ENCODE measurements at regions not wholly inside any gene's neighbourhood (a gene's known extent, or its start where the extent isn't known, plus 50 kb on each side); places are given as distances from the start of the nearest gene placed in this dataset.
"Not testable (repeated sequence)": the region's sequence is repeated elsewhere in the genome, so short reads cannot be mapped to it uniquely, and the experiment has no call there.

DNA sequence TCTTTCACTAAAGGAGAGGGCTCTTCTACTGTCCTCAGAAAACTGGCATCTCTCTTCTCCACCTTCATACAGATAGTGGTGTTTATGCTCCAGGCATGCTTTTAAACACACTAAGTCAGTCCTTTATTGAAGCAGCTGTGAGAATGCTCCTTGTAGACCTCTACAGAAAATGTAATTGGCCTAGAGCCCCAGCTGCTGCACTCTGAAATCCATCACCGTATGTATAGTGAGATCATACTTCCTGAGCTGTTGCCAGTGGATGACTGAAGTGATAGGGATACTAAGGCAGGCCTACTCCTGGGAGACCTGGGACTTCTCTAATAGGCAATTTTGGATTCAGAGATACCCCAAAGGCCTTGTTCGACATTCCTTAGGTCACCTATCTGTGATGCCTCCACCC is 535.4 kb downstream of the RPS29 start:
- no peak overlapping the region for H3K4me3 ChIP-seq (ENCODE audit: low read length)
- DNase-seq (ENCODE audit: low read depth) = no peak
- TF ChIP-seq, protein P1, sequence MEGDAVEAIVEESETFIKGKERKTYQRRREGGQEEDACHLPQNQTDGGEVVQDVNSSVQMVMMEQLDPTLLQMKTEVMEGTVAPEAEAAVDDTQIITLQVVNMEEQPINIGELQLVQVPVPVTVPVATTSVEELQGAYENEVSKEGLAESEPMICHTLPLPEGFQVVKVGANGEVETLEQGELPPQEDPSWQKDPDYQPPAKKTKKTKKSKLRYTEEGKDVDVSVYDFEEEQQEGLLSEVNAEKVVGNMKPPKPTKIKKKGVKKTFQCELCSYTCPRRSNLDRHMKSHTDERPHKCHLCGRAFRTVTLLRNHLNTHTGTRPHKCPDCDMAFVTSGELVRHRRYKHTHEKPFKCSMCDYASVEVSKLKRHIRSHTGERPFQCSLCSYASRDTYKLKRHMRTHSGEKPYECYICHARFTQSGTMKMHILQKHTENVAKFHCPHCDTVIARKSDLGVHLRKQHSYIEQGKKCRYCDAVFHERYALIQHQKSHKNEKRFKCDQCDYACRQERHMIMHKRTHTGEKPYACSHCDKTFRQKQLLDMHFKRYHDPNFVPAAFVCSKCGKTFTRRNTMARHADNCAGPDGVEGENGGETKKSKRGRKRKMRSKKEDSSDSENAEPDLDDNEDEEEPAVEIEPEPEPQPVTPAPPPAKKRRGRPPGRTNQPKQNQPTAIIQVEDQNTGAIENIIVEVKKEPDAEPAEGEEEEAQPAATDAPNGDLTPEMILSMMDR (IDR thresholded peaks at IDR 0.05; ENCODE audit: insufficient read depth, low read depth, low read length, missing control alignments) = no peak

DNA sequence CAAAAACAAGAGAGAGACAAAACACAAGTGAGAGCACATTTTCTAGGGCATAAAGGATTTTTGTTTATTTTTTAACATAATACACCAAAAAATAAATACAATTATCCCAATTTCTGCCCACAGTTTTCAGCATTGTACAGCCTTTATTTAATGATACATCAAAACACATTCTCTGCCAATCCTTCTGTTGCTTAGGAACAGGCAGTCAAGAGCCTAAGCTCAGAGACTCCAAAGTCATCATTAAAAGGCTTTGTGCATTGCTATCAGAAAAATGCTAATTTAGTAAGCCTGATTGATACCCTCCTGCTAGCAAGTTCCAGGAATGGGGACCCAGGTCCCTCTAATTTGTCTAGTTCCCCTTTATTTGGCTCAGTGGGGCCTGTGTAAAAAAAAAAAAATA is 536.5 kb downstream of the RPS29 start:
- no peak for DNase-seq (ENCODE audit: low read depth)
- TF ChIP-seq, protein P1 (IDR thresholded peaks at IDR 0.05; ENCODE audit: insufficient read depth, low read depth, low read length, missing control alignments) = no peak
- H3K4me3 ChIP-seq (ENCODE audit: low read length) = no peak overlapping the region

DNA sequence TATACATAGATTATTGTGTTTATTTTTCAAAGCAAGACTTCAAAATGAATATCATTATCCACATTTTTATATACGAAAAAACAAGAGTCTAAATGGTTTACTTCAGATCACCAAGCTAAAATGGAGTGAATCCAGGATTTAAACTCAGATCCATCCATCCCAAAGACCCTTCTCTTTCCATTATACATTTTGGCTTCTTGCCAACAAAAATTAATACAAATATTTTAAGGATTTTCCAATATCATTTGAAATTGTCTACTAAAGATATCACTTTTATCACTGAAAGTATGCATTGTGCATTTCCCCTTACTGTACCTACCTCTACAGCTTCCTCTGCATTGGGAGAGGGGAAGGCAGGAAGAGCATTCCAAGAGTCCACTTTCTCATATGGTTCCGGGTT is 541.2 kb downstream of the RPS29 start:
- DNase-seq (ENCODE audit: low read depth) = no peak
- TF ChIP-seq, protein P1 (IDR thresholded peaks at IDR 0.05; ENCODE audit: insufficient read depth, low read depth, low read length, missing control alignments) = no peak
- no peak overlapping the region for H3K4me3 ChIP-seq (ENCODE audit: low read length)

DNA sequence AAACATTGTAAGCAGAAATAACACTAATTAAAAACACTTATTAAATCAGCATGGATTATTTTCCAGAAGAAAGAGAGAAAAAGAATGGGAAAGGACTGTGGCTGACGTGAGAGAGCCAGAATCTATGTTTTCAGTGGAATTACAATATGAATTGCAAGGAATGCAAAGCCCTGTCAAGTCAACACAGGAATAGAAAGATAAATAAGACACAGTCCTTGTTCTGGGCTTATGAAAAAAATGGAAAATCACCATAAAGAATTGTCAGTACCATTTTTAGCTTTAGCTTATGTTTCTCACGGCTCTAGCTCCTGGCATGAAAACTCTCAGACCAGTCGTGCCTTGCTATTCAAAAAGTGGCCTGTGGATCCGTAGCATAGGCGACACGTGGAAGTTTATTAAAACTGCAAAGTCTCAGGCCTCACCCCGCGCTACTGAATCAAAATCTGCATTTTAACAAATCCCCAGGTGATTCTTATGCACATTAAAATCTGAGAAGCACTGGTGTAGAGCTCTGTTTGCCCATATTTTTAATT is 549.1 kb downstream of the RPS29 start:
- no peak for DNase-seq (ENCODE audit: low read depth)
- no peak overlapping the region for H3K4me3 ChIP-seq (ENCODE audit: low read length)

DNA sequence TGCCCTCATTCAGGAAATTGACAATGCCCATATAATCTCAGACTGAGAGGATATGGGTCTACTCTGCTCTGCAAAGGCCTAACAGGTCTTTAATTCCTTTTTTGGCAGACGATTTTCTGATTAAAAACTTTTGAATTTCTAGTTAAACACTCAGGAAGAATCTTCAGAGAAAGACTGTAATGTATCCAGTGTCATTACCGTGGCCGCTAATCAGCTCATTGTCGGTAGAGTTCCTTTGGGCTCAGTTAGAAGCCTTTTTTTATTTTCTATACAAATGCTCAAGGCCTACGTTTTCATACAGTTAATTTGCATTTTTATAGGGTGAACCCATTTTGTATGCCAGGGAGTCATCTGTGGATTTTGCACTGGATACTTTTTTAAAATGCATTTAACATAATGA is 549.9 kb downstream of the RPS29 start:
- H3K4me3 ChIP-seq (ENCODE audit: low read length) = no peak overlapping the region
- TF ChIP-seq, protein P1 (IDR thresholded peaks at IDR 0.05; ENCODE audit: insufficient read depth, low read depth, low read length, missing control alignments) = no peak
- DNase-seq (ENCODE audit: low read depth) = no peak

More for the DNA sequence above, 549.1 kb downstream of the RPS29 start:
- TF ChIP-seq, protein P1 (IDR thresholded peaks at IDR 0.05; ENCODE audit: insufficient read depth, low read depth, low read length, missing control alignments) = no peak

DNA sequence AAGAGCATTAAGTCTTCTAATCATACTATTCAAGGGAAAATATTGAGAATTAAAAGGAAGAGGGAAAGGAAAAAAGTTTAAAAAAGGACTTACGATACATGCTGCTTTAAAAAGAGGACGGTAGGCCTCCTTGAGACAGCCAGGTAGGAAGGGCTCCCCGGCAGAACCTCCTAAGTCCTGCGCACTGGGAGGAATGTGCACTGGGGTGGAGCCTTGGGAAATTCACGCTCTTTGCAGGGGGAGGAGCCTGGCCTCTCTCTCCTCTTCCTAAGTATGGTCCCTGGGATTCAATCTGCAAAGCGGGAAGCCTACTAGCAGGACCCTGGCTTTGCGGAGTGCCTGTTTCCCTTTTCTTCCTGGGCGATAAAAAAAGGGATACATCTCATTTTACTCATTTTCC is 553.0 kb downstream of the RPS29 start:
- H3K4me3 ChIP-seq (ENCODE audit: low read length) = no peak overlapping the region
- DNase-seq (ENCODE audit: low read depth) = no peak
- TF ChIP-seq, protein P1 (IDR thresholded peaks at IDR 0.05; ENCODE audit: insufficient read depth, low read depth, low read length, missing control alignments) = no peak

DNA sequence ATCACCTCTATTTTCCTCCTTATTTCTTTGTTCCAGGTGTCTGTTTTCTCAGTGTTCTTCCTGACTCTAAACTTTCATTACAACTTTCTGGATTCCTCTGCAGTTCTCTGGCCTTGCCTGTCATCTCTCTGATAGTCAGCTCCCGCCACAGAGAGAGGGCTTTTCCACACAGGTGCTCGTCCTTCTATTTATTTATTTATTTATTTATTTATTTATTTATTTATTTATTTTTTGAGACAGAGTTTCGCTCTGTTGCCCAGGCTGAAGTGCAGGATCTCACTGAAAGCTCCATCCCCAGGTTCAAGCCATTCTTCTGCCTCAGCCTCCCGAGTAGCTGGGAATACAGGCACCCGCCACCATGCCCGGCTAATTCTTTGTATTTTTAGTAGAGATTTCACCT is 554.5 kb downstream of the RPS29 start:
- DNase-seq (ENCODE audit: low read depth); H3K4me3 ChIP-seq (ENCODE audit: low read length): not testable (repeated sequence)

All from epithelial cell of esophagus (primary cell).